ENCODE measurements at regions not wholly inside any gene's neighbourhood (a gene's known extent, or its start where the extent isn't known, plus 50 kb on each side); places are given as distances from the start of the nearest gene placed in this dataset.

- intact Hi-C loops (cut with DNase I; ENCODE audit: low total_unique reads) = no loop called here
- no peak for DNase-seq
- Histone ChIP-seq H3K9me3 (no peaks in the 10 kb centered on the region), H3K4me3 (no peak overlapping the region), H3K36me3 (no peaks in the 10 kb centered on the region), H3K4me1 (no peaks in the 10 kb centered on the region), H3K27me3 (no peaks in the 10 kb centered on the region), H3K27ac (no peak overlapping the region)
- ATAC-seq = no peak
- no peak for TF ChIP-seq CTCF (IDR thresholded peaks at IDR 0.05 in 4 of 5, conservative IDR thresholded peaks at IDR 0.05 in 1 of 5)
- no peak for TF ChIP-seq POLR2A (IDR thresholded peaks at IDR 0.05)
- in situ Hi-C loops (cut with MboI; ENCODE audit: low sequenced_read_pairs in 4 of 4) = no loop called here
Measured at GRCh38 chr13:78402708-78403400, 200.5 kb downstream of the POU4F1 start.

- Histone ChIP-seq H3K27ac (no peak overlapping the region), H3K27me3 (no peaks in the 10 kb centered on the region)
- in situ Hi-C loops (cut with MboI; ENCODE audit: low sequenced_read_pairs in 4 of 4) = no loop called here
Measured at GRCh38 chr13:78401873-78402707, 201.3 kb downstream of the POU4F1 start.

GRCh38 chr13:78398743-78399410, 204.5 kb downstream of the POU4F1 start:
- intact Hi-C loops (cut with DNase I; ENCODE audit: low total_unique reads) (no loop called here), in situ Hi-C loops (cut with MboI; ENCODE audit: low sequenced_read_pairs in 4 of 4) (no loop called here)
- Histone ChIP-seq H3K36me3 (no peaks in the 10 kb centered on the region), H3K27ac (no peak overlapping the region), H3K4me1 (no peaks in the 10 kb centered on the region), H3K4me3 (no peak overlapping the region), H3K9me3 (no peaks in the 10 kb centered on the region), H3K27me3 (no peaks in the 10 kb centered on the region)
- no peak for TF ChIP-seq CTCF (IDR thresholded peaks at IDR 0.05 in 4 of 5, conservative IDR thresholded peaks at IDR 0.05 in 1 of 5)
- ATAC-seq (no peak), DNase-seq (no peak)

More at GRCh38 chr13:78401873-78402707, 201.3 kb downstream of the POU4F1 start:
- no peaks in the 10 kb centered on the region for H3K36me3 ChIP-seq
- intact Hi-C loops (cut with DNase I; ENCODE audit: low total_unique reads) = no loop called here
- no peak for TF ChIP-seq POLR2A (IDR thresholded peaks at IDR 0.05)
- TF ChIP-seq CTCF (IDR thresholded peaks at IDR 0.05 in 4 of 5, conservative IDR thresholded peaks at IDR 0.05 in 1 of 5) = no peak
- ATAC-seq (no peak), DNase-seq (no peak)
- H3K4me3 ChIP-seq = no peak overlapping the region
- no peaks in the 10 kb centered on the region for H3K9me3 ChIP-seq
- H3K4me1 ChIP-seq = no peaks in the 10 kb centered on the region

- DNase-seq (no peak), ATAC-seq (no peak)
- Histone ChIP-seq H3K27me3 (no peaks in the 10 kb centered on the region), H3K4me3 (no peak overlapping the region), H3K36me3 (no peaks in the 10 kb centered on the region), H3K27ac (no peak overlapping the region), H3K9me3 (no peaks in the 10 kb centered on the region), H3K4me1 (no peaks in the 10 kb centered on the region)
- TF ChIP-seq CTCF (IDR thresholded peaks at IDR 0.05 in 4 of 5, conservative IDR thresholded peaks at IDR 0.05 in 1 of 5) = no peak
- TF ChIP-seq POLR2A (IDR thresholded peaks at IDR 0.05) = no peak
- intact Hi-C loops (cut with DNase I; ENCODE audit: low total_unique reads) (no loop called here), in situ Hi-C loops (cut with MboI; ENCODE audit: low sequenced_read_pairs in 4 of 4) (no loop called here)
Measured at GRCh38 chr13:78393286-78394142, 209.8 kb downstream of the POU4F1 start.
